ENCODE measurements at regions not wholly inside any gene's neighbourhood (a gene's known extent, or its start where the extent isn't known, plus 50 kb on each side); places are given as distances from the start of the nearest gene placed in this dataset.
A peak's percentile ranks its signal among the peaks of the same experiment; 100 is the strongest.

GRCh38 chrX:109886122-109886761 lies 116.7 kb upstream of the TMEM164 start:
- BruUV-seq (replicated peaks) = no TSS peak
- no peaks in the 10 kb centered on the region for H3K9me3 ChIP-seq
- H3K36me3 ChIP-seq (ENCODE audit: control insufficient read depth, insufficient read depth, low read length) = no peaks in the 10 kb centered on the region
- Mint-ChIP-seq H3K36me3 (ENCODE audit: insufficient read depth, unreplicated experiment) (no peaks in the 10 kb centered on the region), H3K27ac (ENCODE audit: unreplicated experiment) (no peak overlapping the region), H3K4me3 (ENCODE audit: unreplicated experiment) (no peak overlapping the region), H3K4me1 (ENCODE audit: low read depth, unreplicated experiment) (peaks cover 3% of the 10 kb centered on the region), H3K27me3 (ENCODE audit: insufficient read depth, unreplicated experiment) (no peaks in the 10 kb centered on the region), H3K9me3 (ENCODE audit: unreplicated experiment) (no peaks in the 10 kb centered on the region)
- intact Hi-C loops (cut with micrococcal nuclease; ENCODE audit: unreplicated experiment) = loop anchor here (1.0 kb wide), 1 partner anchor 173 kb away; no protein-coding TSS in a partner anchor
- no peaks in the 10 kb centered on the region for H3K27me3 ChIP-seq (replicated peaks; ENCODE audit: control insufficient read depth, insufficient read depth, low read length)
- TF ChIP-seq, protein P1, sequence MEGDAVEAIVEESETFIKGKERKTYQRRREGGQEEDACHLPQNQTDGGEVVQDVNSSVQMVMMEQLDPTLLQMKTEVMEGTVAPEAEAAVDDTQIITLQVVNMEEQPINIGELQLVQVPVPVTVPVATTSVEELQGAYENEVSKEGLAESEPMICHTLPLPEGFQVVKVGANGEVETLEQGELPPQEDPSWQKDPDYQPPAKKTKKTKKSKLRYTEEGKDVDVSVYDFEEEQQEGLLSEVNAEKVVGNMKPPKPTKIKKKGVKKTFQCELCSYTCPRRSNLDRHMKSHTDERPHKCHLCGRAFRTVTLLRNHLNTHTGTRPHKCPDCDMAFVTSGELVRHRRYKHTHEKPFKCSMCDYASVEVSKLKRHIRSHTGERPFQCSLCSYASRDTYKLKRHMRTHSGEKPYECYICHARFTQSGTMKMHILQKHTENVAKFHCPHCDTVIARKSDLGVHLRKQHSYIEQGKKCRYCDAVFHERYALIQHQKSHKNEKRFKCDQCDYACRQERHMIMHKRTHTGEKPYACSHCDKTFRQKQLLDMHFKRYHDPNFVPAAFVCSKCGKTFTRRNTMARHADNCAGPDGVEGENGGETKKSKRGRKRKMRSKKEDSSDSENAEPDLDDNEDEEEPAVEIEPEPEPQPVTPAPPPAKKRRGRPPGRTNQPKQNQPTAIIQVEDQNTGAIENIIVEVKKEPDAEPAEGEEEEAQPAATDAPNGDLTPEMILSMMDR (IDR thresholded peaks at IDR 0.05; ENCODE audit: insufficient read depth in 1 of 2, low read depth in 1 of 2, low read length in 1 of 2, severe bottlenecking in 1 of 2, unreplicated experiment in 1 of 2) = peak; percentile 60 to 65
- ChIA-PET POLR2A (no interaction called here), CTCF (interaction anchor here (0.7 to 1.0 kb wide), 2 partner anchors 251 to 279 kb away, joined by 4 read pairs; no protein-coding TSS in a partner anchor)
- DNase-seq = peak; percentile 30 to 33
- H3K4me1 ChIP-seq = no peaks in the 10 kb centered on the region
- H3K4me3 ChIP-seq (ENCODE audit: low read depth, low read length) = no peak overlapping the region

- no peak overlapping the region for H3K4me3 Mint-ChIP-seq (ENCODE audit: unreplicated experiment)
- no peaks in the 10 kb centered on the region for H3K4me1 Mint-ChIP-seq (ENCODE audit: low read depth, unreplicated experiment)
- POLR2A ChIA-PET = no interaction called here
- H3K27me3 ChIP-seq (replicated peaks; ENCODE audit: control insufficient read depth, insufficient read depth, low read length) = no peaks in the 10 kb centered on the region
- no peaks in the 10 kb centered on the region for H3K4me1 ChIP-seq
- CTCF ChIA-PET = no interaction called here
- H3K36me3 Mint-ChIP-seq (ENCODE audit: insufficient read depth, unreplicated experiment) = no peaks in the 10 kb centered on the region
- TF ChIP-seq, protein P1 (IDR thresholded peaks at IDR 0.05; ENCODE audit: insufficient read depth in 1 of 2, low read depth in 1 of 2, low read length in 1 of 2, severe bottlenecking in 1 of 2, unreplicated experiment in 1 of 2) = peak in 1 of 2 experiments; percentile 19
- no peaks in the 10 kb centered on the region for H3K27me3 Mint-ChIP-seq (ENCODE audit: insufficient read depth, unreplicated experiment)
- no TSS peak for BruUV-seq (replicated peaks)
- peak in 1 of 2 experiments; percentile 11 for DNase-seq
- intact Hi-C loops (cut with micrococcal nuclease; ENCODE audit: unreplicated experiment) = loop anchor here (2.0 kb wide), 2 partner anchors 33 to 257 kb away; no protein-coding TSS in a partner anchor
- no peak overlapping the region for H3K27ac Mint-ChIP-seq (ENCODE audit: unreplicated experiment)
- H3K9me3 Mint-ChIP-seq (ENCODE audit: unreplicated experiment) = no peaks in the 10 kb centered on the region
- H3K9me3 ChIP-seq = no peaks in the 10 kb centered on the region
- no peak overlapping the region for H3K4me3 ChIP-seq (ENCODE audit: low read depth, low read length)
- H3K36me3 ChIP-seq (ENCODE audit: control insufficient read depth, insufficient read depth, low read length) = no peaks in the 10 kb centered on the region
Observed at GRCh38 chrX:109889289-109890006, 113.5 kb upstream of the TMEM164 start.

DNA sequence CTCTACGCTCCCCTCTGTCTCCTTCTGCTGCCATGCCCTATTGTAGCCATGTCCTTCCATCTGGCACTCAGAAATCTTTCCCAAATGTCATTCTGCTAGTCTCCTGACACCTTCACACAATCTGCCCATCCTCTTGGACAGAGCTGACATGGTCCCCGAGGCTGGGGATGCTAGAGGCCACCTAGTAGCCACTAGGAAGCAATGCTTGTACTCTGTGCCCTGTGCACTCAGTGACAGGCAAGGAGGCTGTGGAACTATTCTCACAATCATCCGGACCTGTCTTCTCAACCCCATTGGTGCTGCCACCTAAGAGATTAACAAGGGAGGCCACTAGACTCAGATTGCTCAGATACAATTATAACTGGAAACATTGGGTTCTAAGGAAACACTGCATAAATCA lies 112.6 kb upstream of the TMEM164 start:
- DNase-seq = no peak
- ChIA-PET POLR2A (no interaction called here), CTCF (interaction anchor here (1.0 to 1.5 kb wide), 8 partner anchors 27 to 439 kb away, joined by 3 to 15 read pairs (median 5); no protein-coding TSS in a partner anchor)
- H3K36me3 ChIP-seq (ENCODE audit: control insufficient read depth, insufficient read depth, low read length) = no peaks in the 10 kb centered on the region
- H3K4me3 ChIP-seq (ENCODE audit: low read depth, low read length) = no peak overlapping the region
- no peaks in the 10 kb centered on the region for H3K4me1 Mint-ChIP-seq (ENCODE audit: low read depth, unreplicated experiment)
- H3K27ac Mint-ChIP-seq (ENCODE audit: unreplicated experiment) = no peak overlapping the region
- BruUV-seq (replicated peaks) = no TSS peak
- no peaks in the 10 kb centered on the region for H3K27me3 Mint-ChIP-seq (ENCODE audit: insufficient read depth, unreplicated experiment)
- no peaks in the 10 kb centered on the region for H3K27me3 ChIP-seq (replicated peaks; ENCODE audit: control insufficient read depth, insufficient read depth, low read length)
- intact Hi-C loops (cut with micrococcal nuclease; ENCODE audit: unreplicated experiment) = loop anchor here (2.0 kb wide), 2 partner anchors 33 to 257 kb away; no protein-coding TSS in a partner anchor
- no peaks in the 10 kb centered on the region for H3K9me3 Mint-ChIP-seq (ENCODE audit: unreplicated experiment)
- TF ChIP-seq, protein P1 (IDR thresholded peaks at IDR 0.05; ENCODE audit: insufficient read depth in 1 of 2, low read depth in 1 of 2, low read length in 1 of 2, severe bottlenecking in 1 of 2, unreplicated experiment in 1 of 2) = no peak
- no peaks in the 10 kb centered on the region for H3K4me1 ChIP-seq
- no peaks in the 10 kb centered on the region for H3K9me3 ChIP-seq
- no peaks in the 10 kb centered on the region for H3K36me3 Mint-ChIP-seq (ENCODE audit: insufficient read depth, unreplicated experiment)
- H3K4me3 Mint-ChIP-seq (ENCODE audit: unreplicated experiment) = no peak overlapping the region
